NCI-H748 treated with DMSO at 0.1 percent for 48 hours (cell line): ENCODE measurements at regions not wholly inside any gene's neighbourhood (a gene's known extent, or its start where the extent isn't known, plus 50 kb on each side); places are given as distances from the start of the nearest gene placed in this dataset.

Experiments used
- DNase-seq: peaks from one replicate; lab custom pipeline; 2025; lab: John Stamatoyannopoulos, UW

GRCh38 chr20:63070301-63070625 lies 63.5 kb upstream of the BHLHE23 start:
- no peak for DNase-seq

GRCh38 chr20:63068711-63069367 lies 62.1 kb upstream of the BHLHE23 start:
- DNase-seq, result no peak

- DNase-seq, result no peak
Observed at GRCh38 chr20:63067721-63068560, 61.2 kb upstream of the BHLHE23 start.

GRCh38 chr20:63067266-63067635 lies 60.5 kb upstream of the BHLHE23 start:
- DNase-seq, result no peak

- no peak for DNase-seq
Observed at GRCh38 chr20:63066506-63067265, 59.9 kb upstream of the BHLHE23 start.

GRCh38 chr20:63065911-63066310 lies 59.1 kb upstream of the BHLHE23 start:
- no peak for DNase-seq

- no peak for DNase-seq
Observed at GRCh38 chr20:63064745-63065711, 58.3 kb upstream of the BHLHE23 start.

- no peak for DNase-seq
Observed at GRCh38 chr20:63064310-63064709, 57.5 kb upstream of the BHLHE23 start.

- no peak for DNase-seq
Observed at GRCh38 chr20:63062188-63063140, 55.7 kb upstream of the BHLHE23 start.

GRCh38 chr20:63061771-63062100 lies 55.0 kb upstream of the BHLHE23 start:
- no peak for DNase-seq

GRCh38 chr20:63061051-63061770 lies 54.4 kb upstream of the BHLHE23 start:
- no peak for DNase-seq

- no peak for DNase-seq
Observed at GRCh38 chr20:63060057-63060991, 53.6 kb upstream of the BHLHE23 start.

- DNase-seq, result no peak
Observed at GRCh38 chr20:63059684-63060056, 52.9 kb upstream of the BHLHE23 start.

- DNase-seq, result no peak
Observed at GRCh38 chr20:63058696-63059335, 52.1 kb upstream of the BHLHE23 start.

- DNase-seq, result no peak
Observed at GRCh38 chr20:63057171-63058117, 50.7 kb upstream of the BHLHE23 start.

- no peak for DNase-seq
Observed at GRCh38 chr20:63056236-63057170, 49.7 kb upstream of the BHLHE23 start.
